OCI-LY7 (cell line): ENCODE measurements at regions not wholly inside any gene's neighbourhood (a gene's known extent, or its start where the extent isn't known, plus 50 kb on each side); places are given as distances from the start of the nearest gene placed in this dataset.

Source experiments
- BruUV-seq: library from RNA; stranded (reverse); fragments of 400-500 nt; replicated peaks from 2 replicates; lab custom pipeline; 2021; lab: Mats Ljungman, UMichigan
- CTCF ChIA-PET: fragments of 300-600 bp; sonication (Branson Sonifier 250); formaldehyde crosslinking; loops from one replicate; lab custom pipeline; 2022; ENCODE audit warnings: antibody characterized with exemption; ENCODE audit not compliant: unreplicated experiment; lab: Charles Lee
- POLR2A ChIA-PET: fragments of 300-600 bp; sonication (Branson Sonifier 250); formaldehyde crosslinking; loops from one replicate; lab custom pipeline; 2022; ENCODE audit warnings: antibody characterized with exemption; lab: Charles Lee
- DNase-seq: peaks from one replicate; pipeline ENCODE4 v3.0.0-alpha.2; 2015; ENCODE audit warnings: low spot score
- H2AFZ ChIP-seq: fragments of 200-600 bp; sonication (generic), shearing (Covaris generic); 2 replicates; pipeline ENCODE4 v1.6.1; 2014; ENCODE audit warnings: mild to moderate bottlenecking, antibody characterized with exemption, low read length, moderate library complexity
- H3K27ac ChIP-seq: fragments of 200-600 bp; sonication (generic); 2 replicates; pipeline ENCODE4 v1.5.1; 2014; ENCODE audit warnings: mixed run types, low read depth, mild to moderate bottlenecking, moderate library complexity, low read length, inconsistent platforms; ENCODE audit not compliant: poor library complexity, severe bottlenecking
- H3K36me3 ChIP-seq: fragments of 200-600 bp; sonication (generic); 2 replicates; pipeline ENCODE4 v1.6.1; 2014; ENCODE audit warnings: mild to moderate bottlenecking, antibody characterized with exemption, low read length, moderate library complexity, mixed read lengths; ENCODE audit not compliant: insufficient read depth
- H3K4me1 ChIP-seq: fragments of 200-600 bp; sonication (generic); 2 replicates; pipeline ENCODE4 v1.5.1; 2014; ENCODE audit warnings: mild to moderate bottlenecking, low read length; ENCODE audit not compliant: insufficient read depth, poor library complexity, severe bottlenecking
- H3K4me2 ChIP-seq: fragments of 200-600 bp; sonication (generic); 2 replicates; pipeline ENCODE4 v1.6.1; 2014; ENCODE audit warnings: mild to moderate bottlenecking, low read length
- H3K4me3 ChIP-seq: fragments of 200-600 bp; sonication (generic); 2 replicates; pipeline ENCODE4 v1.5.1; 2014; ENCODE audit warnings: mild to moderate bottlenecking, low read depth, low read length; ENCODE audit not compliant: poor library complexity, severe bottlenecking
- H3K79me2 ChIP-seq: fragments of 200-600 bp; sonication (generic); 2 replicates; pipeline ENCODE4 v1.6.1; 2016; ENCODE audit warnings: low read depth, mild to moderate bottlenecking, low read length, moderate library complexity, mixed read lengths; ENCODE audit not compliant: insufficient read depth
- H3K9me2 ChIP-seq: fragments of 200-600 bp; sonication (generic); 2 replicates; pipeline ENCODE4 v1.6.1; 2016; ENCODE audit warnings: mild to moderate bottlenecking, low read length, mixed read lengths; ENCODE audit not compliant: insufficient read depth
- H3K9me3 ChIP-seq: fragments of 200-600 bp; sonication (generic); 2 replicates; pipeline ENCODE4 v1.6.1; 2014; ENCODE audit warnings: mild to moderate bottlenecking, mixed run types, low read length, mixed read lengths
- H4K20me1 ChIP-seq: fragments of 200-600 bp; sonication (generic); 2 replicates; pipeline ENCODE4 v1.6.1; 2014; ENCODE audit warnings: mild to moderate bottlenecking, antibody characterized with exemption, low read length, moderate library complexity, mixed read lengths; ENCODE audit not compliant: insufficient read depth
- CTCF ChIP-seq: fragments of 200-600 bp; sonication (generic); conservative IDR thresholded peaks from 2 replicates; pipeline ENCODE4 v1.5.1; 2014; ENCODE audit warnings: mild to moderate bottlenecking, antibody characterized with exemption, low read length, moderate library complexity, mixed read lengths
- EZH2phosphoT487 ChIP-seq: fragments of 200-600 bp; sonication (generic); IDR thresholded peaks from 2 replicates; pipeline ENCODE4 v1.6.1; 2018; ENCODE audit warnings: low read depth, borderline replicate concordance, mild to moderate bottlenecking, mixed run types, antibody characterized with exemption, low read length, moderate library complexity, mixed read lengths
- intact Hi-C: fragments of 100-400 bp; cut with micrococcal nuclease; formaldehyde crosslinking; loops from one replicate; pipeline ENCODE4 v1.10.0; 2022; ENCODE audit not compliant: unreplicated experiment

DNA sequence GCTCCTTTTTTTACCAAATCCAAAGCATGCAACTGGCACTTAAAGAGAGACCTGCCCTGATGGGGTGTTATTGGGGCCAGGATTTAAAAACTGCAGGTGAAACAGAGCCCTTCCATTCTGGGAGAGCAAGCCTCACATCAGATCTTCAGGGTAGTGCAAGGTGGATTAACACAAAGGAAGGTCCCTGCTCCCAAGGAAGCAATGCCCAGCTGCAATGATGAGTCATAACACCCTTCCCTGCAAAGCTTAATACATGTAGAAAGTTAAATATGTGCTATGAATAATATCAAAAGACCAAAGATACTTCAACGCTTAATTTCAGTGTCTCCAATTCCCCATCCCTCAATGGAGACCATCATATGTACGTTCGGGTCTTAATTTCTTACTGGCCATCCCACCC lies 508.0 kb downstream of the OMA1 start:
- H3K27ac ChIP-seq, result no peak overlapping the region
- CTCF ChIA-PET, result no interaction called here
- TF ChIP-seq CTCF (no peak), EZH2phosphoT487 (no peak)
- DNase-seq, result no peak
- H3K36me3 ChIP-seq, result no peaks in the 10 kb centered on the region
- no peak overlapping the region for H3K4me2 ChIP-seq
- no peaks in the 10 kb centered on the region for H3K9me3 ChIP-seq
- no peak overlapping the region for H3K4me3 ChIP-seq
- BruUV-seq, result no TSS peak
- no peaks in the 10 kb centered on the region for H3K4me1 ChIP-seq
- POLR2A ChIA-PET, result no interaction called here
- intact Hi-C loops, result no loop called here
- H2AFZ ChIP-seq, result no peak overlapping the region
- H3K79me2 ChIP-seq, result no peaks in the 10 kb centered on the region
- H4K20me1 ChIP-seq, result no peaks in the 10 kb centered on the region
- no peaks in the 10 kb centered on the region for H3K9me2 ChIP-seq

DNA sequence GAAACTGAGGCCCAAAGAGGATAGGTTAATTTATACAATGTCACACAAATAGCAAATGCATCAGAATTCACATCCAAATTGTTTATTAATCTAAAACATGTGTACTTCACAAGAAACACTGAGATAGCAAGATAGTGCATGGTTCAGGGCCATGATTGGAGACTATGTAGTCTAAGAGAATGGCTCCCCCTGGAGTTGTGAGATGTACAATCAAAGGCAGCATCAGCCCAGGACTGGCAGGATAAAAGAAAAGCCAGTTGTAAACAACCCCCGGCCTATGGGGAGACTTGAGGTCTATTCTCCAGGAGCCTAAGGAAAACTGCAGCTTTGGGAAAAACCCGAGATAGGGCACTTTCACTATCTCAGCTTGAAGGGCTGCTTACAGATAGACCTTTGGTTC lies 511.0 kb downstream of the OMA1 start:
- no peaks in the 10 kb centered on the region for H3K9me3 ChIP-seq
- no peak overlapping the region for H3K27ac ChIP-seq
- no peak overlapping the region for H2AFZ ChIP-seq
- no peak overlapping the region for H3K4me3 ChIP-seq
- TF ChIP-seq EZH2phosphoT487 (no peak), CTCF (peak; percentile 33; the same call in 1 of the 2 replicates)
- ChIA-PET POLR2A (interaction anchor here (0.6 kb wide), 1 partner anchor 1236 kb away, joined by 3 read pairs; no protein-coding TSS in a partner anchor), CTCF (no interaction called here)
- H3K4me2 ChIP-seq, result no peak overlapping the region
- no peaks in the 10 kb centered on the region for H3K9me2 ChIP-seq
- intact Hi-C loops, result no loop called here
- no peaks in the 10 kb centered on the region for H3K36me3 ChIP-seq
- BruUV-seq, result no TSS peak
- no peaks in the 10 kb centered on the region for H3K4me1 ChIP-seq
- H3K79me2 ChIP-seq, result no peaks in the 10 kb centered on the region
- no peak for DNase-seq
- no peaks in the 10 kb centered on the region for H4K20me1 ChIP-seq

DNA sequence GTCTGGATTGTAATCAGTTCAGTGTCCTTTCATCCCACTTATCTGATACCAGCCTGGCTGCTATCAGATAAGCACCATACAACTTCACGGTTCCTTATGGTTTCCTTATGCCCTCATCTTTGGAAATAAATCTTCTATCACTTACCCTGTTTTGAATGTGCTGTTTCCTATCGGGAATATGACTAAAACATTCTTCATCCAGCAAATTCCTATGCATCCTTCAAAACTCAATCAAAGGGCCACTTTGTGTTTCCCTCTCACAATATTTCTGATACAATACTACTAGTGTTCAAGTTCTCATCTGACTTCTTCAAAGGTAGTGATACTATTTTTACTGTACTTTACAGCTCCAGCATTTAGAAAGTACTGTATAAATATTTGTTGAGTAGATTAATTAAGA lies 513.2 kb downstream of the OMA1 start:
- H3K9me2 ChIP-seq, result no peaks in the 10 kb centered on the region
- no peak overlapping the region for H3K4me2 ChIP-seq
- no TSS peak for BruUV-seq
- CTCF ChIA-PET, result no interaction called here
- H3K4me3 ChIP-seq, result no peak overlapping the region
- no peak for DNase-seq
- no peaks in the 10 kb centered on the region for H3K9me3 ChIP-seq
- TF ChIP-seq CTCF, result no peak
- TF ChIP-seq EZH2phosphoT487, result no peak
- POLR2A ChIA-PET, result no interaction called here
- H2AFZ ChIP-seq, result no peak overlapping the region
- H3K27ac ChIP-seq, result no peak overlapping the region
- no peaks in the 10 kb centered on the region for H3K4me1 ChIP-seq
- no peaks in the 10 kb centered on the region for H4K20me1 ChIP-seq
- no peaks in the 10 kb centered on the region for H3K79me2 ChIP-seq
- H3K36me3 ChIP-seq, result no peaks in the 10 kb centered on the region
- intact Hi-C loops, result no loop called here
